NCI-H1048 (cell line): ENCODE measurements at regions not wholly inside any gene's neighbourhood (a gene's known extent, or its start where the extent isn't known, plus 50 kb on each side); places are given as distances from the start of the nearest gene placed in this dataset.

Source experiments
- DNase-seq: peaks from one replicate; lab custom pipeline; 2025; lab: John Stamatoyannopoulos, UW

- no peak for DNase-seq
These were observed 189.8 kb upstream of the PRKCQ start for GRCh38 chr10:6769704-6770417.

- DNase-seq, result no peak
These were observed 186.2 kb upstream of the PRKCQ start for GRCh38 chr10:6766131-6766801.

GRCh38 chr10:6763423-6763822 lies 183.3 kb upstream of the PRKCQ start:
- DNase-seq, result peak; percentile 19

- no peak for DNase-seq
These were observed 182.9 kb upstream of the PRKCQ start for GRCh38 chr10:6763001-6763400.

- DNase-seq, result no peak
These were observed 179.9 kb upstream of the PRKCQ start for GRCh38 chr10:6759961-6760360.

- no peak for DNase-seq
These were observed 177.1 kb upstream of the PRKCQ start for GRCh38 chr10:6757158-6757557.

- DNase-seq, result no peak
These were observed 176.6 kb upstream of the PRKCQ start for GRCh38 chr10:6756716-6757115.

GRCh38 chr10:6755781-6756460 lies 175.8 kb upstream of the PRKCQ start:
- DNase-seq, result peak; percentile 49

- DNase-seq, result no peak
These were observed 173.6 kb upstream of the PRKCQ start for GRCh38 chr10:6753644-6754043.

- no peak for DNase-seq
These were observed 171.3 kb upstream of the PRKCQ start for GRCh38 chr10:6751363-6751762.

GRCh38 chr10:6748981-6749635 lies 169.0 kb upstream of the PRKCQ start:
- DNase-seq, result no peak

GRCh38 chr10:6748029-6748428 lies 168.0 kb upstream of the PRKCQ start:
- no peak for DNase-seq

GRCh38 chr10:6746782-6747181 lies 166.7 kb upstream of the PRKCQ start:
- no peak for DNase-seq

GRCh38 chr10:6743291-6743849 lies 163.3 kb upstream of the PRKCQ start:
- DNase-seq, result no peak

- DNase-seq, result no peak
These were observed 161.5 kb upstream of the PRKCQ start for GRCh38 chr10:6741541-6741941.

- no peak for DNase-seq
These were observed 159.6 kb upstream of the PRKCQ start for GRCh38 chr10:6739530-6740174.

- DNase-seq, result no peak
These were observed 158.2 kb upstream of the PRKCQ start for GRCh38 chr10:6738112-6738768.

GRCh38 chr10:6737758-6738111 lies 157.7 kb upstream of the PRKCQ start:
- no peak for DNase-seq

- no peak for DNase-seq
These were observed 157.1 kb upstream of the PRKCQ start for GRCh38 chr10:6737080-6737641.

GRCh38 chr10:6734286-6734685 lies 154.2 kb upstream of the PRKCQ start:
- DNase-seq, result no peak

- DNase-seq, result no peak
These were observed 149.8 kb upstream of the PRKCQ start for GRCh38 chr10:6729861-6730344.
